ENCODE measurements at regions not wholly inside any gene's neighbourhood (a gene's known extent, or its start where the extent isn't known, plus 50 kb on each side); places are given as distances from the start of the nearest gene placed in this dataset.
"Not testable (repeated sequence)": the region's sequence is repeated elsewhere in the genome, so short reads cannot be mapped to it uniquely, and the experiment has no call there.

- DNase-seq (ENCODE audit: low spot score): no peak
Observed at GRCh38 chr15:45868109-45868691, 233.4 kb downstream of the SQOR start.

- DNase-seq (ENCODE audit: low spot score): no peak
Observed at GRCh38 chr15:45869034-45869668, 234.3 kb downstream of the SQOR start.

GRCh38 chr15:45871121-45871855 is 236.5 kb downstream of the SQOR start:
- no peak for DNase-seq (ENCODE audit: low spot score)

- DNase-seq (ENCODE audit: low spot score): no peak
Observed at GRCh38 chr15:45873781-45874180, 239.0 kb downstream of the SQOR start.

- DNase-seq (ENCODE audit: low spot score): not testable (repeated sequence)
Observed at GRCh38 chr15:45874566-45874965, 239.7 kb downstream of the SQOR start.

- DNase-seq (ENCODE audit: low spot score): no peak
Observed at GRCh38 chr15:45884289-45884688, 249.5 kb downstream of the SQOR start.

- no peak for DNase-seq (ENCODE audit: low spot score)
Observed at GRCh38 chr15:45884755-45885445, 250.1 kb downstream of the SQOR start.

- DNase-seq (ENCODE audit: low spot score): no peak
Observed at GRCh38 chr15:45885801-45886200, 251.0 kb downstream of the SQOR start.

GRCh38 chr15:45891766-45892165 is 256.9 kb downstream of the SQOR start:
- no peak for DNase-seq (ENCODE audit: low spot score)

GRCh38 chr15:45892182-45892581 is 257.4 kb downstream of the SQOR start:
- DNase-seq (ENCODE audit: low spot score): no peak

GRCh38 chr15:45903283-45903682 is 268.5 kb downstream of the SQOR start:
- DNase-seq (ENCODE audit: low spot score): no peak

- no peak for DNase-seq (ENCODE audit: low spot score)
Observed at GRCh38 chr15:45904019-45904418, 269.2 kb downstream of the SQOR start.

GRCh38 chr15:45906230-45906629 is 271.4 kb downstream of the SQOR start:
- DNase-seq (ENCODE audit: low spot score): no peak

- no peak for DNase-seq (ENCODE audit: low spot score)
Observed at GRCh38 chr15:45910671-45911070, 275.8 kb downstream of the SQOR start.

- no peak for DNase-seq (ENCODE audit: low spot score)
Observed at GRCh38 chr15:45913451-45913850, 278.6 kb downstream of the SQOR start.

- no peak for DNase-seq (ENCODE audit: low spot score)
Observed at GRCh38 chr15:45914425-45914824, 279.6 kb downstream of the SQOR start.

GRCh38 chr15:45918839-45919238 is 284.0 kb downstream of the SQOR start:
- DNase-seq (ENCODE audit: low spot score): no peak

- DNase-seq (ENCODE audit: low spot score): no peak
Observed at GRCh38 chr15:45919806-45920205, 285.0 kb downstream of the SQOR start.

- DNase-seq (ENCODE audit: low spot score): no peak
Observed at GRCh38 chr15:45921376-45921775, 286.5 kb downstream of the SQOR start.

- DNase-seq (ENCODE audit: low spot score): no peak
Observed at GRCh38 chr15:45921978-45922377, 287.1 kb downstream of the SQOR start.

GRCh38 chr15:45941367-45941766 is 306.5 kb downstream of the SQOR start:
- no peak for DNase-seq (ENCODE audit: low spot score)

- no peak for DNase-seq (ENCODE audit: low spot score)
Observed at GRCh38 chr15:45943240-45943639, 308.4 kb downstream of the SQOR start.

- DNase-seq (ENCODE audit: low spot score): no peak
Observed at GRCh38 chr15:45946111-45946510, 311.3 kb downstream of the SQOR start.

Data from activated CD4-positive, alpha-beta T cell treated with anti-CD3 and anti-CD28 coated beads, Interleukin-2, Interleukin-4, amounts not matched to agents 100 ng/mL and 50 ng/mL, durations not matched to agents 16 hours and 8 hours (primary cell).